GM19395 (cell line): ENCODE measurements at regions not wholly inside any gene's neighbourhood (a gene's known extent, or its start where the extent isn't known, plus 50 kb on each side); places are given as distances from the start of the nearest gene placed in this dataset.

Experiments
- ATAC-seq: cut with Tn5 transposase; IDR thresholded peaks from one replicate; pipeline ENCODE4 v1.9.1; 2021; ENCODE audit warnings: mild to moderate bottlenecking, moderate library complexity; ENCODE audit not compliant: unreplicated experiment

DNA sequence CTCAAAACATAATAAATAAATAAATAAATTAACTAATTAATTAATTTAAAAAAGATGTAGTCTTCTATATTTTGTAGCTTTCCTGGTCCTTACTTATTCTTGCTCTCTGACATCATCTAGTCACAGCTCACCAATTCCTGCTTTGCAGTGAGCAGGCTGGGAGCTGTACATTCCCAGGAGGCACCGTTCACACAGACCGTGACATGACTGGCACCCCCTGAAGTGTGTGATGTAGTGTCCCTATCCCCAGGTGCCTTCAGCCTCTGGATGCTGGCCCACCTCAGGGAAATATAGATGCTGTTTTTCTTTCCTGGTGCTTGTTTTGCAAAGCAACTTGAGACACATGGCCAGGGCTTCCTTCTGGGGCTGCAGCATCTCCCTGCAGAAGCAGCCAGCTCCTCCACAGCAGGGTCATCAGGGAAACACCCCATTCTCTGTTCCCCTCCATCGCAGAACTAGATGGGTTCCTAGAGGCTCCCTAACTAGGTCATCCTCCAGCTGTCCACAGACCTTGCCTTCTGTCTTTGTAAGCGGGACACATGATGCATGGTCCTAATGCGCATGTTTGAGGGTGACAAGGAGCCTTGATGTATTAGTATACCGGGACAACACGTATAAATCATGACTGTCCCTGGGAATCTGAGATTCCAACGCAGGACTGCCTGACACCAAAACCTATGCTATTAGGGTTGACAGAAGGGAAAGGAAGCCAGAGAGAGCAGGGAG lies 76.4 kb downstream of the RHOB start:
- ATAC-seq = no peak

- ATAC-seq = no peak
These were observed 76.9 kb downstream of the RHOB start for GRCh38 chr2:20523799-20524187.

GRCh38 chr2:20524412-20525040 lies 77.7 kb downstream of the RHOB start:
- ATAC-seq = peak; percentile 84

- peak; percentile 90 for ATAC-seq
These were observed 78.5 kb downstream of the RHOB start for GRCh38 chr2:20525041-20526035.

- ATAC-seq = no peak
These were observed 79.3 kb downstream of the RHOB start for GRCh38 chr2:20526160-20526559.

- ATAC-seq = no peak
These were observed 79.8 kb downstream of the RHOB start for GRCh38 chr2:20526708-20527107.

DNA sequence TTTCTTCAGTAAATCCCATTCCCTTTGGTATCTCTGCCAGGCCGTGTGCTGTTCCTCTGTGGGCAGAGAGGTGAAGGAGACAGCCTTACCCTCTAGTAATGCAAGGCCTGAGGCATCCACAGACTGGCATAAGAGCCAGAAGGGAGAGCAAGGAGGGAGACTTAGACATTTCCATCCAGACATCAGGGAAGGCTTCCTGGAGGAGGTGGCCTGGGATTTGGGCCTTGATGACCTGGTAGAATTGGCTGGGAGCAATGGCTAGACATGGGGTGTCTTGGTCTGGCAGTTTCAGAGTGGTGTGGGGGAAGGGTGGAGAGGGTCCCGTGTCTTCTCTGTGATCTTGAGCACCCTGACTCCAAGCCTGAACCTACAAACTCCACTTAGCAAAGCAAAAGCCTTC lies 81.8 kb downstream of the RHOB start:
- no peak for ATAC-seq

- ATAC-seq = no peak
These were observed 83.6 kb downstream of the RHOB start for GRCh38 chr2:20530520-20530919.

DNA sequence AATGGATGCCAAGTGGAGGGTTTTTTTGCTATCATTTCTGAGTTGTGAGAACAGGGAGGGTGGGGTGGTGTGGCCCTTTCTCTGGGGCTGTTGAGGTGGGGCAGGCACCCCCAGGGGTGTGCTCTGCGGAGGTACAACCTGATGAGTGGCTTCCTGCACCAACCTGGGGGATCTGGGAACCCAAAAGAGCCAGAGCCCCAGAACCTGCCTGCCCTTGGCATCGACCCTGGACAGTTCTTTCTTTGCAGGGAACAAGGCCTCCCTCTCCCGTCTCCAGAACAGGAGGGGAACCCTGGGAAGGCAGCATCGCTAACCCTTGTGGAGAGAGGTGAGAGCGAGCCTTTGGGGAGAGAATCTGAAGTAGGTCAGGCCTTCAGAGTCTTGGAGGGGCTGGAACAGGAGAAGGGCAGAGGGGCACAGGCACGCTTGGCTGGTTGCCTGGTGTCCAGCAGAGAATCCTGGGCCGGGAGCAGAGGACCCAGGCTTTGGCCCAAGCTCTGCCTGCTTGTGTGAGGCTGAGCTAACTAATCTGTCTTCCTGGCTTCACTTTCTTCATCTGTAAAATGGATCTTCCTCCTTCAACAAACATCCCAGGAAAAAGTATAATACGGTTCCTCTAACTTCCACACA lies 84.9 kb downstream of the RHOB start:
- no peak for ATAC-seq

DNA sequence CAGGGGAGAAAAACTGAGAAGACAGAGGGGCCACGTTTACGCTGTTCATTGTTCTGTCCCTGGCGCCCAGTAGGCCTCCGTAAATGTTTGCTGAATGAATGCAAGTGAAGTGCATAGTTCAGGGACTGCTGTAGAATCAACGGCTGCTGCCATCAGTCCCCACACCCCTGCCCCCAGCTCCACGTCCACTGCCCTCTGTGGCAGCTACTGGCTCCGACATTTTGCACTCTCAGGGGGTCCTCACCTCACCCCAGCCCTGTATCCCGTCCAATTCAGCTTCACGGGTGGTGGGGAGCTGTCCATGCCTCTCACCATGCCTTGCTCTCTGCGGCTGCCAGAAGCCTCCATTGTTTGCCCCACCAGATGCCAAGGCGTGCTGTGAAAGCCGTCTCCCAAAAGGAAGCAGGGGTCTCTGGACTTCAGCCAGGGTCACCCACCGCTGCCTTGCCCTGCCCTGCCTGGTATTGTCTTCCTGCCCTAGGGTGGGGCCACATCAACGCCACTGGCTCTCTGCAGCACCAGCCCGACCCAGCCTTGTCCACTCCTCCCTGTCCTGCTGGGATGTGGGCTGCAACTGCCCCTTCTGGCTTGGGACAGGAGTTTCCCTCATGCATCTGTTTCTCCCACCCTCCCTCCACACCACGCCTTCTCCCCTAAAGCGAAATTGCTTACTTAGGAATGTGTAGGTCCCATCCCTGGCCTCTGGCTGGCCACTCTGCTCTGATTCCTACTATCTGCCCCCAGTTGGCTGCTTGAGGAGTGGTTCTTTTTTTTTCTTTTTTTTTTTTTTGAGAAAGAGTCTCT lies 86.0 kb downstream of the RHOB start:
- no peak for ATAC-seq

DNA sequence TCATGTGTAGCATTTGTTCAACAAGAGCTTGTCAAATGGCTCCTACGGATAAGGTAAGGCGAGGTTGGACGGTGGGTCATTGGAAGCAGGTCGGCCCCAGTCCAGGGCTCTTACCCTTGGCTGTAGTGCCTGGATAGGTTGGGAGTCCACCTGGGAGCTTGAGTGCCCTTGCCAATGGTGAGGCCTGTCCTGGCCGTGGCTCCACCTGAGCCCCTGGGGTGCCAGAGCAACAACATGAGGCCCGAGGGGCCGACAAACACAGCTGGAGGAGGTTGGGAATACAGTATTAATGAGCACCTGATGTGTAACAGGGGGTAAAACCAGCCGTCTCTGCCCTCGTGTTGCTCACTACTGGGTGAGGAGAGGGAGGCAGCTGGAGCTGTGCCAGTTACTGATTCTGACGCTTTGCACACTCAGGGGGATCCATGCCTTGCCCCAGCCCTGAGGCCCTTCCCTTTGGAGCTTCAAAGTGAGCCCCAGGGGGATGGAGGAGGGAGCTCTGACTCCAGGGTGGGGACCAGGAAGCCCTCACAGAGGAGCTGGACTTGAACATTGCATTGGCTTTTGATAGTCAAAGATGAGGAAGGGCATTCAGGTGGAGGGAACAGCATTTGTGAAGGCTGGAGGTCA lies 87.2 kb downstream of the RHOB start:
- no peak for ATAC-seq

GRCh38 chr2:20534913-20535801 lies 88.3 kb downstream of the RHOB start:
- no peak for ATAC-seq

- ATAC-seq = no peak
These were observed 89.9 kb downstream of the RHOB start for GRCh38 chr2:20536619-20537422.

DNA sequence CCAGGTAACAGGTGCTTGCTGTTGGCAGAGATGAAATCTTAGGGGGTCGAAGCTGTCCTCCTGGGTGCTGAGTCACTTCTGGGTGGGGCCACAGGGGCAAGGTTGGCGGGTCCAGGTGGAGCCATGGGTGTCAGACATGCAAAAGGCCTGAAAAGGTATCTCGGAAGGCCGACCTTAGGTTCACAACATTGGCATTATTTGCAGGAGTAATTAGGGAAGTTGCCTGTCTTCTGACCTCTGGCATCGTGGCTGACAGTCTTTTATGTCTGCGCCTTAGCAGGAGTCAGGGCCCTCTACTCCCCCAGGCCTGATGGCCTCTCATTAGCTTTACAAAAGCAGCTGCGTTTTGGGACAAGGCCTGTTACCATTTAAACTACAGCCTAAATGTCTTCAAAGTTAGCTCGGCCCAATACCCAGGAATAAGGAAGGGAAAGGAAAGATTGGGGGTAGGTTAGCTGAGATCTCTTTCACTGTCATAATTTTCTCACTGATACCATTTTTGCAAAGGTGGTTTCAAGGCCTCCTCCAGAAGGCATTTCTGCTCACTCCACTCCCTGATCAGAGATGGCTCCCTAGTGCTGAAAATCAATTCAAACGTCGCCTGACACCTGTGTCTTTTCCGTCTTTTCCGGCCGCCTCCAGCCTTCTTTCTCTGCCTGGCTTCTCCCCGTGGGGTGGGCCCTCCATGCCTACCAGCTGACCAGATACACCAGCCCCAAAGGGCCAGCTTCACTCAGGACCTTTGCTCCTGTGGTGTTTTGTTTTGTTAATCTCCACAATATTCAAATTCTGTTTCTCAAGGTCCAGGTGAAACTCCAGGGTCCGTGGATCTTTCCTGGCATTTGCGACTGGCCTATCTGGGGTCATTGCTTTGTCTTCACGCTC lies 90.8 kb downstream of the RHOB start:
- ATAC-seq = no peak

DNA sequence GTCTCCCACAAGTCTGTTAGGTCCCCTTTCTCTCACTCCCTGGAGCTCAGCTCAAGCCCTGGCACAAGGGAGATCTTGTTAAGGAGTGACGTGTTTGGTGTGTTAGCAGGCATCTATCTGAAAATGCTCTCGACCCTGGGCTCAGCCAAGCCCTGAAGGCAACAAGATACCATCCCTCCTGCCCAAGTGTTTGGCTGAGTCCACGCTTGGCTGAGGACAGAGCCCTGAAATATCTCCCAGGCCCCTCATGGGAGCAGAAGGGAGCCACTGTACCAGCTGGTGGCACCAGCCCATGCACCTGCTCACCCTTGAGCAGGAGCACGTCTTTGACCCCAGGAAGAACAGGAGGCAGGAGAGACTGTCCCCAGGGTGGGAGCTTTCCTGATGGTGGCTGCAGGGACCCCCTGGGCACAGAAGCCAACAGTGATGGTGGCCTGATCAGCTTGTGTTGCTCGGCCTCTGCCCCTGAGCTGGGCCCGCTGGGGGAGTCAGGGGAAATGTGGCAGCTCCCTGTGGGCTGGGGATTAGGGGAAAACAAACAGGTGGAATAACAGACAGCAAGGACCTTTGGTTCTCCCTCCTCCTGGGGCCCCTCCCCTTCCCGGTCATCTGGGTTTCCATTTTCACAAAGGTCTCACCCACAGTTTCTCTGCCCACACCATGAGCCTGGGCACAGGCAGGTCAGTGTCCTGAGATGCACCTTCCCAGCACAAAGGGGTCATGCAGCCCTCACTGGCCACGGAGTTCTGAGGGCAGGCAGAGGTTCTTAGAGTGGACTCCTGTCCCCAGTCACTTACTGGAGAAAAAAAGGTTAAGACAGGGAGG lies 91.6 kb downstream of the RHOB start:
- no peak for ATAC-seq

GRCh38 chr2:20539133-20539719 lies 92.4 kb downstream of the RHOB start:
- no peak for ATAC-seq
